Calu3 (cell line): ENCODE measurements at regions not wholly inside any gene's neighbourhood (a gene's known extent, or its start where the extent isn't known, plus 50 kb on each side); places are given as distances from the start of the nearest gene placed in this dataset.
"Not testable (repeated sequence)": the region's sequence is repeated elsewhere in the genome, so short reads cannot be mapped to it uniquely, and the experiment has no call there.

Experiments used
- BruUV-seq: library from RNA; stranded (reverse); fragments of 400-500 nt; replicated peaks from 2 replicates; lab custom pipeline; 2021; lab: Mats Ljungman, UMichigan
- CTCF ChIA-PET: fragments of 300-600 bp; sonication (Branson Sonifier 250); formaldehyde crosslinking; loops from one replicate; lab custom pipeline; 2022; ENCODE audit warnings: antibody characterized with exemption; lab: Charles Lee
- DNase-seq: peaks from one replicate; pipeline ENCODE4 v3.0.0; 2022
- H3K27ac Mint-ChIP-seq: one replicate; pipeline ENCODE4 v1.8.0; 2022; ENCODE audit warnings: mixed read lengths; ENCODE audit not compliant: unreplicated experiment
- H3K27me3 Mint-ChIP-seq: one replicate; pipeline ENCODE4 v1.8.0; 2022; ENCODE audit warnings: mixed read lengths; ENCODE audit not compliant: unreplicated experiment
- H3K36me3 Mint-ChIP-seq: one replicate; pipeline ENCODE4 v1.8.0; 2022; ENCODE audit warnings: mild to moderate bottlenecking, moderate library complexity, mixed read lengths; ENCODE audit not compliant: insufficient read depth, unreplicated experiment
- H3K4me1 Mint-ChIP-seq: one replicate; pipeline ENCODE4 v1.8.0; 2022; ENCODE audit warnings: mild to moderate bottlenecking, low read depth, mixed read lengths; ENCODE audit not compliant: unreplicated experiment
- H3K4me3 Mint-ChIP-seq: one replicate; pipeline ENCODE4 v1.8.0; 2022; ENCODE audit warnings: mild to moderate bottlenecking, low read depth, moderate library complexity, mixed read lengths; ENCODE audit not compliant: unreplicated experiment
- H3K9me3 Mint-ChIP-seq: one replicate; pipeline ENCODE4 v1.8.0; 2022; ENCODE audit warnings: low read depth, mixed read lengths; ENCODE audit not compliant: unreplicated experiment
- intact Hi-C: fragments of 100-400 bp; cut with micrococcal nuclease; formaldehyde crosslinking; loops from one replicate; pipeline ENCODE4 v1.10.0; 2022; ENCODE audit not compliant: unreplicated experiment
- TF ChIP-seq, protein P1 (sequence below): fragments of 200-600 bp; IDR thresholded peaks from one replicate; pipeline ENCODE4 v1.8.0; 2022; ENCODE audit warnings: antibody characterized with exemption; ENCODE audit not compliant: unreplicated experiment

- intact Hi-C loops: no loop called here
- DNase-seq: no peak
- CTCF ChIA-PET: no interaction called here
- Mint-ChIP-seq H3K27ac (no peak overlapping the region), H3K4me1 (no peaks in the 10 kb centered on the region), H3K36me3 (no peaks in the 10 kb centered on the region), H3K4me3 (no peak overlapping the region), H3K9me3 (no peaks in the 10 kb centered on the region), H3K27me3 (no peaks in the 10 kb centered on the region)
- BruUV-seq: no TSS peak
- TF ChIP-seq, protein P1, sequence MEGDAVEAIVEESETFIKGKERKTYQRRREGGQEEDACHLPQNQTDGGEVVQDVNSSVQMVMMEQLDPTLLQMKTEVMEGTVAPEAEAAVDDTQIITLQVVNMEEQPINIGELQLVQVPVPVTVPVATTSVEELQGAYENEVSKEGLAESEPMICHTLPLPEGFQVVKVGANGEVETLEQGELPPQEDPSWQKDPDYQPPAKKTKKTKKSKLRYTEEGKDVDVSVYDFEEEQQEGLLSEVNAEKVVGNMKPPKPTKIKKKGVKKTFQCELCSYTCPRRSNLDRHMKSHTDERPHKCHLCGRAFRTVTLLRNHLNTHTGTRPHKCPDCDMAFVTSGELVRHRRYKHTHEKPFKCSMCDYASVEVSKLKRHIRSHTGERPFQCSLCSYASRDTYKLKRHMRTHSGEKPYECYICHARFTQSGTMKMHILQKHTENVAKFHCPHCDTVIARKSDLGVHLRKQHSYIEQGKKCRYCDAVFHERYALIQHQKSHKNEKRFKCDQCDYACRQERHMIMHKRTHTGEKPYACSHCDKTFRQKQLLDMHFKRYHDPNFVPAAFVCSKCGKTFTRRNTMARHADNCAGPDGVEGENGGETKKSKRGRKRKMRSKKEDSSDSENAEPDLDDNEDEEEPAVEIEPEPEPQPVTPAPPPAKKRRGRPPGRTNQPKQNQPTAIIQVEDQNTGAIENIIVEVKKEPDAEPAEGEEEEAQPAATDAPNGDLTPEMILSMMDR: no peak
Observed at GRCh38 chr13:105679838-105680237, 855.6 kb downstream of the EFNB2 start.

- no peak overlapping the region for H3K4me3 Mint-ChIP-seq
- BruUV-seq: no TSS peak
- H3K27me3 Mint-ChIP-seq: no peaks in the 10 kb centered on the region
- no peak overlapping the region for H3K27ac Mint-ChIP-seq
- TF ChIP-seq, protein P1: no peak
- no peaks in the 10 kb centered on the region for H3K9me3 Mint-ChIP-seq
- no peaks in the 10 kb centered on the region for H3K4me1 Mint-ChIP-seq
- no peaks in the 10 kb centered on the region for H3K36me3 Mint-ChIP-seq
- no peak for DNase-seq
- intact Hi-C loops: no loop called here
- CTCF ChIA-PET: no interaction called here
Observed at GRCh38 chr13:105678072-105678471, 857.4 kb downstream of the EFNB2 start.

DNA sequence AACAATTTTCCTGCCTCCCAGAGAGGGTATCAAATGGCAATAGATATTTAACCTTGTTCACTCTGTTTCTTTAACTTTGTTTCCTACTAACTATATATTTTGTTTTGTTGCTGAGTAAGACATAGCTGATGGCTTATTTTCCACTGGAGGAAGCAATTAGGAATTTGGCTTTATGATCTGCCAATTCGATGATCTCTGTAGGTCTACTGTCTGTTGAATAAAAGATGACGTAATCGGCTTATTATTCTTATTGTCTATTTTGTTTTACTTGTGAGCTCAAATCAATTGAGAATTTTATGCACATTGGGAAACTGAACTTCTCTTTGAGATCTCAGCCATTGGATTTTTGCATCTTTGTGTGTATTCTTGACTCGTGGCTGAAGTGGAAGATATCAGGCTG, 862.6 kb downstream of the EFNB2 start:
- Mint-ChIP-seq H3K4me3 (no peak overlapping the region), H3K27ac (no peak overlapping the region), H3K4me1 (peaks cover 7% of the 10 kb centered on the region), H3K9me3 (peaks cover 3% of the 10 kb centered on the region), H3K36me3 (no peaks in the 10 kb centered on the region), H3K27me3 (no peaks in the 10 kb centered on the region)
- TF ChIP-seq, protein P1: no peak
- CTCF ChIA-PET: no interaction called here
- no TSS peak for BruUV-seq
- intact Hi-C loops: no loop called here
- DNase-seq: no peak

GRCh38 chr13:105671131-105671530, 864.3 kb downstream of the EFNB2 start:
- DNase-seq, BruUV-seq, CTCF ChIA-PET, H3K9me3 Mint-ChIP-seq, intact Hi-C loops, H3K4me1 Mint-ChIP-seq, H3K36me3 Mint-ChIP-seq, H3K4me3 Mint-ChIP-seq, H3K27me3 Mint-ChIP-seq, H3K27ac Mint-ChIP-seq: not testable (repeated sequence)

DNA sequence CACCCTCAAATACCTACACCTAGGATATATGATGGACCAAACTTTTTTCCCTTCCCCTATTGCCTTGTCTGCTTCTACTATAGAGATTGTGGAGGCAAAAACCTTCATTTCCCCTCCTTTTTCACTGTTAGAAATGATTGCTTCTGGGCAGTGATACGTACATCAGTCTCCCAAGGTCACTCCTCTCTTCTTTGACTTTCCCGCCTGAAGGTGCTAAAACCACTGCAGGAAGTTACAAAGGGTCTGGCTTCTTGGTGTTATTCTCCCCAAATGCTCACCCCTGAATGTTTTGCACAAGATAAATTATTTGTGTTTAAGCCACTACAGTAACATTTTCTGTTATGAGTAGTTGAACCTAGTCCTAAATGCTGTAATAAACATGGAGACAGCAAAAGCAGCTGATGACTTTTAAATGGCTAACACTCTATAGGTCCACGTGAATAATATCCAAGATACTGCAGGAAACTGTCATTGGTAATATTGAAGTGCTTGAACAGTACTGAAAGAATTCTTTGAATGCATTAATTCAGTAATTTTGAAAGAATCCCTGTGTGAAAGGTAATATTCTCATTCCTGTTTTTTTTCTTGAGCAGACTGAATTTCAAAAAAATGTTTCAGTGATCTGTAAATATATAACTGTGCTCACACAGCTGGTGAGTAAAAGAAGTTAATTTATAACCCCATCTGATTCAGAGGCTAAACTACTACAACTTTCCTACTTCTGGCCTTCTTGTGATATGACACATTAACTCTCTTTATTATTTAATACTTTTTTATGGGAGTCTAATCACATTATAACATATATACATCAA, 865.1 kb downstream of the EFNB2 start:
- TF ChIP-seq, protein P1: no peak
- CTCF ChIA-PET: no interaction called here
- DNase-seq: no peak
- Mint-ChIP-seq H3K4me1 (peaks cover 7% of the 10 kb centered on the region), H3K4me3 (no peak overlapping the region), H3K36me3 (no peaks in the 10 kb centered on the region), H3K27ac (no peak overlapping the region), H3K9me3 (peaks cover 3% of the 10 kb centered on the region), H3K27me3 (no peaks in the 10 kb centered on the region)
- BruUV-seq: no TSS peak
- intact Hi-C loops: no loop called here
